ENCODE measurements at regions not wholly inside any gene's neighbourhood (a gene's known extent, or its start where the extent isn't known, plus 50 kb on each side); places are given as distances from the start of the nearest gene placed in this dataset.
"Not testable (repeated sequence)": the region's sequence is repeated elsewhere in the genome, so short reads cannot be mapped to it uniquely, and the experiment has no call there.

DNA sequence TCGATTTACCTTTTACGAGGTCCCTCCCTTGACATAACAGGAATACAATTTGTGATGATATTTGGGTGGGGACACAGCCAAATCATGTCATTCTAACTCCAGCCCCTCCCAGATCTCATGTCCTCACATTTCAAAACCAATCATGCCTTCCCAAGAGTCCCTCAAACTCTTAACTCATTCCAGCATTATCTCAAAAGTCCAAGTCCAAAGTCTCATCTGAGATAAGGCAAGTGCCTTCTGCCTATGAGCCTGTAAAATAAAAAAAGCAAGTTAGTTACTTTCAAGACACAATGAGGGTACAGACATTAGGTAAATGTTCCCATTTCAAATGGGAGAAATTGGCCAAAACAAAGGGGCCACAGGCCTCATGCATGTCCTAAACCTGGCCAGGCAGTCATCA is 381.1 kb downstream of the PIK3C3 start:
- WGBS, 2 donors, result 87 to 93% methylated on average over 2 of the region's 2 CpGs
- no peak for TF ChIP-seq POLR2A (IDR thresholded peaks at IDR 0.05)
- no peak for TF ChIP-seq CTCF (IDR thresholded peaks at IDR 0.05)
- no peak overlapping the region for H3K4me3 ChIP-seq (ENCODE audit: low read depth, poor library complexity, severe bottlenecking)
- no peak for DNase-seq (ENCODE audit: low spot score in 2 of 2)
- intact Hi-C loops (cut with DNase I; ENCODE audit: low total_unique reads), result no loop called here

- DNase-seq (ENCODE audit: low spot score in 2 of 2); H3K4me3 ChIP-seq (ENCODE audit: low read depth, poor library complexity, severe bottlenecking); intact Hi-C loops (cut with DNase I; ENCODE audit: low total_unique reads): not testable (repeated sequence)
- 91 to 96% methylated on average over 2 of the region's 2 CpGs for WGBS, 2 donors
Measured at GRCh38 chr18:42337337-42337736, 382.3 kb downstream of the PIK3C3 start.

DNA sequence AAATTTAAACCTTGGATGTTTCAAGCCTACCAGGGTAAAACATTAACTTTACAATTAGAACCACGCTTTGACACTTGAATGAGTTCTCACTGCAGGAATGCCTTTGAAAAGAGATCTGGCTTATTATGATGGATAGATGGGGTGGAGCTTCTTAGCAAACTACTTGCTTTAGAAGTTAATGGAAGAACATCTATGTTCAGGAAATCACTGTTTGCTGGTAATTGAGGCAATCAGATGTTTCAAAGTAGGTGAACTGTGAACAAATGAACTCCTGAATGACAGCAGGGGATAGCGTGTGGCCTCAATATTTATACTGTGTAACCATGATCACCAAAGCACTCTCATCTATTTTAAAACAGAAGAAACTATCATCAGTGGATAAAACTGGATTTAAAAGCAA is 383.6 kb downstream of the PIK3C3 start:
- WGBS, 2 donors, result 46 to 50% methylated on average over 2 of the region's 2 CpGs
- no peak overlapping the region for H3K4me3 ChIP-seq (ENCODE audit: low read depth, poor library complexity, severe bottlenecking)
- intact Hi-C loops (cut with DNase I; ENCODE audit: low total_unique reads), result no loop called here
- no peak for DNase-seq (ENCODE audit: low spot score in 2 of 2)
- TF ChIP-seq POLR2A (IDR thresholded peaks at IDR 0.05) (no peak), CTCF (IDR thresholded peaks at IDR 0.05) (no peak)

- H3K4me3 ChIP-seq (ENCODE audit: low read depth, poor library complexity, severe bottlenecking), result no peak overlapping the region
- TF ChIP-seq CTCF (IDR thresholded peaks at IDR 0.05) (no peak), POLR2A (IDR thresholded peaks at IDR 0.05) (no peak)
- intact Hi-C loops (cut with DNase I; ENCODE audit: low total_unique reads), result no loop called here
- DNase-seq (ENCODE audit: low spot score in 2 of 2), result no peak
- 44 to 47% methylated on average over 4 of the region's 4 CpGs for WGBS, 2 donors
Measured at GRCh38 chr18:42339372-42339771, 384.3 kb downstream of the PIK3C3 start.

DNA sequence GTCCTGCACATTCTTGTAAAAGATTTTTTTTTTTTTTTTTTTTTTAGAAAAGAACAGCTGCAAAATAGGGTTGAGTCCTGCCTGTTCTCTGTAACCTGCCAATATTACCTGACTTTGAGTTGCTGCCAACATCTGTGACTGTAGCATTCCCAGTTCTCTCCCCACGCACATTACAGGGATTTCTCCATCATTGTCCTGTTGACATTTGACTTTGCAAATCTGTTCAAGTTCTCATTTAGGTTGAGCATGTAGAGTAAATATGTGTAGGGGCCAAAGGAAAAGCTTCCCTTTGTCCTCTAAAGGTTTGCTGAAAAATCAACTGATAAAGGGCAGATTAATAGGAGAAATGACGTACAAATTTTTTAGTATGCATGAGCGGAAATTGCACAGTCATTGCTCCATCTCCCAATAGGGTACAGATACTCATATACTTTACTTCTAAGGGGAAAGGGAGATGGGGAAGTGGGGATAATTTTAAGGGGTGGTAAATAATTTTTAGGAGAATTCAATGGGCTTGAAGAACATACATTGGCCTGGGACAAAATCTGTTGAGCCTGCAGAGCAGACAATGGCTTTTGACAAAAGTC is 385.5 kb downstream of the PIK3C3 start:
- TF ChIP-seq POLR2A (IDR thresholded peaks at IDR 0.05) (no peak), CTCF (IDR thresholded peaks at IDR 0.05) (no peak)
- WGBS, 2 donors, result 72 to 81% methylated on average over 3 of the region's 3 CpGs

GRCh38 chr18:42341423-42341822 is 386.4 kb downstream of the PIK3C3 start:
- no peak for DNase-seq (ENCODE audit: low spot score in 2 of 2)
- no peak overlapping the region for H3K4me3 ChIP-seq (ENCODE audit: low read depth, poor library complexity, severe bottlenecking)
- intact Hi-C loops (cut with DNase I; ENCODE audit: low total_unique reads), result no loop called here
- TF ChIP-seq CTCF (IDR thresholded peaks at IDR 0.05), result no peak
- no peak for TF ChIP-seq POLR2A (IDR thresholded peaks at IDR 0.05)
- 93 to 100% methylated on average over 1 of the region's 1 CpG for WGBS, 2 donors

More for the DNA sequence above, 385.5 kb downstream of the PIK3C3 start:
- no peak overlapping the region for H3K4me3 ChIP-seq (ENCODE audit: low read depth, poor library complexity, severe bottlenecking)
- intact Hi-C loops (cut with DNase I; ENCODE audit: low total_unique reads), result no loop called here
- no peak for DNase-seq (ENCODE audit: low spot score in 2 of 2)
